Adrenal gland (tissue), 9 donors: ENCODE measurements at regions not wholly inside any gene's neighbourhood (a gene's known extent, or its start where the extent isn't known, plus 50 kb on each side); places are given as distances from the start of the nearest gene placed in this dataset.

ENCODE experiments used
- DNase-seq, 7 donors: peaks; one replicate each; pipeline ENCODE4 v3.0.0-alpha.2; 2019 to 2020
- H3K27ac ChIP-seq, 5 donors: fragments of 200-600 bp; sonication (generic) in 4 of 5; 1 replicate in 3 of 5; 2 replicates in 2 of 5; pipeline versions ENCODE4 v1.5.1 to v1.8.0; 2016 to 2020; ENCODE audit warnings: mild to moderate bottlenecking in 1 of 5
- H3K27me3 ChIP-seq: fragments of 200-600 bp; 2 replicates; pipeline ENCODE4 v1.8.0; 2021
- H3K36me3 ChIP-seq, 2 donors: fragments of 200-600 bp; replicated peaks in 1 of 2; 1 replicate in 1 of 2; 2 replicates in 1 of 2; pipeline versions ENCODE4 v1.5.1 to v1.8.0; 2018 to 2022
- H3K4me1 ChIP-seq, 2 donors: fragments of 200-600 bp; replicated peaks in 1 of 2; 1 replicate in 1 of 2; 2 replicates in 1 of 2; pipeline versions ENCODE4 v1.5.1 to v1.8.0; 2018 to 2021
- H3K4me3 ChIP-seq, 4 donors: fragments of 200-600 bp; sonication (generic) in 3 of 4; one replicate each; pipeline ENCODE4 v1.5.1; 2016 to 2018
- H3K9me3 ChIP-seq, 3 donors: fragments of 200-600 bp; sonication (generic) in 1 of 3; replicated peaks in 1 of 3; 1 replicate in 2 of 3; 2 replicates in 1 of 3; pipeline versions ENCODE4 v1.5.1 to v1.8.0; 2016 to 2021
- CTCF ChIP-seq, 6 experiments: fragments of 450-650 bp in 4 of 6; fragments of 200-600 bp in 2 of 6; sonication (generic) in 1 of 6; IDR thresholded peaks; 1 replicate in 5 of 6; 2 replicates in 1 of 6; pipeline versions ENCODE4 v1.5.1 to v1.8.0; 2016 to 2021; ENCODE audit warnings: antibody characterized with exemption in 6 of 6, mild to moderate bottlenecking in 2 of 6, moderate library complexity in 1 of 6
- POLR2A ChIP-seq, 2 donors: fragments of 450-650 bp; IDR thresholded peaks; one replicate each; pipeline ENCODE4 v1.6.1; 2017; ENCODE audit warnings: antibody characterized with exemption in 2 of 2, mild to moderate bottlenecking in 2 of 2, moderate library complexity in 1 of 2
- WGBS, 4 donors: extraction: QIAGEN DNeasy Blood & Tissue Kit in 2 of 4; methylation state at CpG; one replicate each; pipeline versions ENCODE4 v1.1.5 to v1.1.7; 2013 to 2017; 5-methylcytosine and 5-hydroxymethylcytosine counted together
- intact Hi-C, 2 donors: fragments of 100-400 bp; cut with DNase I; formaldehyde crosslinking; loops; one replicate each; pipeline versions ENCODE4 v1.14.1 to v1.15.0; 2022 to 2023
- donor health status: healthy with polysubstance abuse.
- donor health status: Bipolar disorder and iron deficiency.
- donor health status: DM: yes; HTN: yes; CAD: no.
- donor health status: DM: no; HTN: no; CAD: no.
- donor health status: DM: no; HTN: no; CAD: no.

GRCh38 chr6:137655291-137655690 lies 161.1 kb upstream of the OLIG3 start:
- intact Hi-C loops, result no loop called here
- Histone ChIP-seq H3K36me3 (no peaks in the 10 kb centered on the region), H3K4me3 (no peak overlapping the region), H3K9me3 (peaks cover 4 to 20% (median 7%) of the 10 kb centered on the region in 3 donors), H3K27ac (no peak overlapping the region), H3K4me1 (no peaks in the 10 kb centered on the region), H3K27me3 (no peaks in the 10 kb centered on the region)
- DNase-seq, result no peak
- TF ChIP-seq CTCF (IDR thresholded peaks at IDR 0.05) (no peak), POLR2A (IDR thresholded peaks at IDR 0.05) (no peak)
- 81 to 93% (median 83%) methylated on average over 2 of the region's 2 CpGs for WGBS, 4 donors

- no peak for TF ChIP-seq POLR2A (IDR thresholded peaks at IDR 0.05)
- no peak for TF ChIP-seq CTCF (IDR thresholded peaks at IDR 0.05)
- no peaks in the 10 kb centered on the region for H3K27me3 ChIP-seq
- H3K27ac ChIP-seq, result no peak overlapping the region
- no peaks in the 10 kb centered on the region for H3K4me1 ChIP-seq
- no peaks in the 10 kb centered on the region for H3K36me3 ChIP-seq
- H3K9me3 ChIP-seq, result peaks cover 4 to 20% (median 7%) of the 10 kb centered on the region in 3 donors
- WGBS, 4 donors, result 87 to 97% (median 93%) methylated on average over 4 of the region's 4 CpGs
- H3K4me3 ChIP-seq, result no peak overlapping the region
- DNase-seq, result no peak
- intact Hi-C loops, result no loop called here
Measured at GRCh38 chr6:137656735-137657134, 162.5 kb upstream of the OLIG3 start.

GRCh38 chr6:137657351-137657911 lies 163.2 kb upstream of the OLIG3 start:
- Histone ChIP-seq H3K4me3 (no peak overlapping the region), H3K27ac (no peak overlapping the region), H3K4me1 (no peaks in the 10 kb centered on the region), H3K27me3 (no peaks in the 10 kb centered on the region), H3K36me3 (no peaks in the 10 kb centered on the region), H3K9me3 (peaks cover 4 to 20% (median 7%) of the 10 kb centered on the region in 3 donors)
- TF ChIP-seq CTCF (IDR thresholded peaks at IDR 0.05) (no peak), POLR2A (IDR thresholded peaks at IDR 0.05) (no peak)
- no peak for DNase-seq
- intact Hi-C loops, result no loop called here
- WGBS, 4 donors, result 38 to 61% (median 59%) methylated on average over 1 of the region's 1 CpG

- peaks cover 4 to 17% (median 7%) of the 10 kb centered on the region in 3 donors for H3K9me3 ChIP-seq
- no peaks in the 10 kb centered on the region for H3K27me3 ChIP-seq
- H3K36me3 ChIP-seq, result no peaks in the 10 kb centered on the region
- H3K27ac ChIP-seq, result no peak overlapping the region
- DNase-seq, result no peak
- TF ChIP-seq POLR2A (IDR thresholded peaks at IDR 0.05) (no peak), CTCF (IDR thresholded peaks at IDR 0.05) (no peak)
- no peak overlapping the region for H3K4me3 ChIP-seq
- intact Hi-C loops, result no loop called here
- WGBS, 4 donors, result 43 to 50% (median 47%) methylated on average over 1 of the region's 1 CpG
- no peaks in the 10 kb centered on the region for H3K4me1 ChIP-seq
Measured at GRCh38 chr6:137658287-137658686, 164.1 kb upstream of the OLIG3 start.
